Left colon (tissue), 2 donors: ENCODE measurements at regions not wholly inside any gene's neighbourhood (a gene's known extent, or its start where the extent isn't known, plus 50 kb on each side); places are given as distances from the start of the nearest gene placed in this dataset.
"Not testable (repeated sequence)": the region's sequence is repeated elsewhere in the genome, so short reads cannot be mapped to it uniquely, and the experiment has no call there.

Experiments
- ATAC-seq: fragments of 200-7000 bp; cut with Tn5 transposase; one replicate; pipeline ENCODE4 v1.9.1; 2020; ENCODE audit warnings: mild to moderate bottlenecking, moderate library complexity
- DNase-seq, 2 donors: peaks; one replicate each; pipeline ENCODE4 v3.0.0-alpha.2; 2020
- intact Hi-C, 2 donors: fragments of 100-400 bp; cut with DNase I in 1 of 2; cut with micrococcal nuclease in 1 of 2; formaldehyde crosslinking; loops; one replicate each; pipeline versions ENCODE4 v1.11.2 to v1.14.0; 2022; cut with DNase I, micrococcal nuclease
- donor health status: DM: no; HTN: no; CAD: no.
- donor health status: DM: yes; HTN: yes; CAD: no.

- intact Hi-C loops, DNase-seq, ATAC-seq: not testable (repeated sequence)
Measured at GRCh38 chr14:105729825-105730368, 203.5 kb downstream of the TMEM121 start.

GRCh38 chr14:105730731-105731130 lies 204.3 kb downstream of the TMEM121 start:
- ATAC-seq, intact Hi-C loops, DNase-seq: not testable (repeated sequence)

- DNase-seq, intact Hi-C loops, ATAC-seq: not testable (repeated sequence)
Measured at GRCh38 chr14:105731221-105731985, 205.0 kb downstream of the TMEM121 start.

GRCh38 chr14:105733081-105734065 lies 207.0 kb downstream of the TMEM121 start:
- intact Hi-C loops: no loop called here
- ATAC-seq: no peak
- no peak for DNase-seq

- ATAC-seq, DNase-seq, intact Hi-C loops: not testable (repeated sequence)
Measured at GRCh38 chr14:105734241-105734640, 207.9 kb downstream of the TMEM121 start.

GRCh38 chr14:105736331-105736730 lies 209.9 kb downstream of the TMEM121 start:
- intact Hi-C loops, ATAC-seq, DNase-seq: not testable (repeated sequence)

GRCh38 chr14:105737504-105738246 lies 211.3 kb downstream of the TMEM121 start:
- DNase-seq (no peak), ATAC-seq (no peak)
- intact Hi-C loops: no loop called here

- intact Hi-C loops: no loop called here
- ATAC-seq (no peak), DNase-seq (no peak)
Measured at GRCh38 chr14:105738638-105739037, 212.3 kb downstream of the TMEM121 start.

GRCh38 chr14:105739331-105740102 lies 213.1 kb downstream of the TMEM121 start:
- DNase-seq: no peak
- intact Hi-C loops: no loop called here
- ATAC-seq: no peak

GRCh38 chr14:105740272-105740671 lies 213.9 kb downstream of the TMEM121 start:
- DNase-seq, ATAC-seq, intact Hi-C loops: not testable (repeated sequence)

- DNase-seq, intact Hi-C loops, ATAC-seq: not testable (repeated sequence)
Measured at GRCh38 chr14:105740961-105741360, 214.6 kb downstream of the TMEM121 start.

GRCh38 chr14:105741707-105742530 lies 215.5 kb downstream of the TMEM121 start:
- intact Hi-C loops, DNase-seq, ATAC-seq: not testable (repeated sequence)

GRCh38 chr14:105742531-105742848 lies 216.1 kb downstream of the TMEM121 start:
- intact Hi-C loops: no loop called here
- DNase-seq: no peak
- no peak for ATAC-seq

- ATAC-seq, intact Hi-C loops, DNase-seq: not testable (repeated sequence)
Measured at GRCh38 chr14:105742904-105743701, 216.7 kb downstream of the TMEM121 start.

GRCh38 chr14:105744213-105744787 lies 217.9 kb downstream of the TMEM121 start:
- intact Hi-C loops, DNase-seq, ATAC-seq: not testable (repeated sequence)
